Transverse colon (tissue), 3 donors: ENCODE measurements at regions not wholly inside any gene's neighbourhood (a gene's known extent, or its start where the extent isn't known, plus 50 kb on each side); places are given as distances from the start of the nearest gene placed in this dataset.

Experiments
- EP300 ChIP-seq: sonication (generic); formaldehyde crosslinking; IDR thresholded peaks from one replicate; pipeline ENCODE4 v1.6.1; 2017; ENCODE audit warnings: antibody characterized with exemption, low read depth
- POLR2A ChIP-seq: fragments of 450-650 bp; IDR thresholded peaks from one replicate; pipeline ENCODE4 v1.6.1; 2016; ENCODE audit warnings: antibody characterized with exemption, mild to moderate bottlenecking, moderate library complexity
- TF ChIP-seq, protein P1 (sequence below), 5 experiments: fragments of 200-600 bp in 3 of 5; fragments of 450-650 bp in 2 of 5; sonication (generic) in 3 of 5; IDR thresholded peaks; 1 replicate in 2 of 5; 2 replicates in 3 of 5; pipeline ENCODE4 v1.5.1; 2016 to 2017; ENCODE audit warnings: antibody characterized with exemption in 5 of 5, inconsistent platforms in 3 of 5, mild to moderate bottlenecking in 2 of 5, moderate library complexity in 1 of 5

DNA sequence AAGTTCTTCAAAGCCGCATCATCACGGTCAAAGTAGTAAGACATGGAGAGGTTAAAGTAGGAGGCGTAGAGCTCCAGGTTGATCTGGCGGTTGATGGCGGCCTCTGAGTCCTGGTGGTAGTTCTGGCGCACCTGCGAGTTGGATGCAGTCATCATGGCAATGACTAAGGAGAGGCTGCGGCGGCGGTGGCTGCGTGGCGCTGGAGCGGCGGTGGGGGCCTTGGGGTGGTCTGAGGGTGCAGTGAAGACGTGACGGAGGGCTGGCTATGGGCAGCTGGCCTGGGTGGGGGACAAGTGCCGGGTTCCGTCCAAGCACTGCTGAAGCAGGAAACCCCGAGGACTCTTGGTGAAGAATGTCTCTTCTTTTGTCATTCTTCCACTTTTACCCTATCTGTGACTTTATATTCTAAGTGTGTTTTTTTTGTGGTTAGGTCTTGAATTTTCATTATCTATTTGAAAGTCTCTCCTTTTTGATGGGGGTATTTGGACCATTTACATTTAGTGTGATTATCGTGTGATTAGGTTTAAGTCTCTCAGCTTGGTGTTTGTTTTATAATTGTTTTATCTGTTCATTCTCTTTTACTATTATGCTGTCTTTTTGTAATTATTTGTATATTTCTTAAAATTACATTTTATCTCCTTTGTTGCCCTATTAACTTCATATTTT, 94.6 kb downstream of the TFAP2B start:
- TF ChIP-seq EP300 (no peak), POLR2A (no peak)
- TF ChIP-seq, protein P1, sequence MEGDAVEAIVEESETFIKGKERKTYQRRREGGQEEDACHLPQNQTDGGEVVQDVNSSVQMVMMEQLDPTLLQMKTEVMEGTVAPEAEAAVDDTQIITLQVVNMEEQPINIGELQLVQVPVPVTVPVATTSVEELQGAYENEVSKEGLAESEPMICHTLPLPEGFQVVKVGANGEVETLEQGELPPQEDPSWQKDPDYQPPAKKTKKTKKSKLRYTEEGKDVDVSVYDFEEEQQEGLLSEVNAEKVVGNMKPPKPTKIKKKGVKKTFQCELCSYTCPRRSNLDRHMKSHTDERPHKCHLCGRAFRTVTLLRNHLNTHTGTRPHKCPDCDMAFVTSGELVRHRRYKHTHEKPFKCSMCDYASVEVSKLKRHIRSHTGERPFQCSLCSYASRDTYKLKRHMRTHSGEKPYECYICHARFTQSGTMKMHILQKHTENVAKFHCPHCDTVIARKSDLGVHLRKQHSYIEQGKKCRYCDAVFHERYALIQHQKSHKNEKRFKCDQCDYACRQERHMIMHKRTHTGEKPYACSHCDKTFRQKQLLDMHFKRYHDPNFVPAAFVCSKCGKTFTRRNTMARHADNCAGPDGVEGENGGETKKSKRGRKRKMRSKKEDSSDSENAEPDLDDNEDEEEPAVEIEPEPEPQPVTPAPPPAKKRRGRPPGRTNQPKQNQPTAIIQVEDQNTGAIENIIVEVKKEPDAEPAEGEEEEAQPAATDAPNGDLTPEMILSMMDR (IDR thresholded peaks at IDR 0.05) = no peak
